Esophagus muscularis mucosa (tissue), 4 donors: ENCODE measurements at regions not wholly inside any gene's neighbourhood (a gene's known extent, or its start where the extent isn't known, plus 50 kb on each side); places are given as distances from the start of the nearest gene placed in this dataset.

Source experiments
- DNase-seq: peaks from one replicate; pipeline ENCODE4 v3.0.0-alpha.2; 2017; ENCODE audit errors: extremely low spot score
- H3K27ac ChIP-seq, 4 donors: fragments of 200-600 bp; sonication (generic); replicated peaks in 1 of 4; 1 replicate in 3 of 4; 2 replicates in 1 of 4; pipeline ENCODE4 v1.5.1; 2016 to 2019; ENCODE audit warnings: mild to moderate bottlenecking in 1 of 4
- H3K27me3 ChIP-seq, 4 donors: fragments of 200-600 bp; sonication (generic); one replicate each; pipeline versions ENCODE4 v1.5.1 to v1.6.0; 2016 to 2019
- H3K36me3 ChIP-seq, 4 donors: fragments of 200-600 bp; sonication (generic); one replicate each; pipeline ENCODE4 v1.5.1; 2016 to 2019
- H3K4me1 ChIP-seq, 4 donors: fragments of 200-600 bp; sonication (generic); one replicate each; pipeline ENCODE4 v1.5.1; 2016 to 2019
- H3K4me3 ChIP-seq, 4 donors: fragments of 200-600 bp; sonication (generic); 1 replicate in 2 of 4; 2 replicates in 2 of 4; pipeline ENCODE4 v1.5.1; 2016 to 2019; ENCODE audit warnings: mild to moderate bottlenecking in 4 of 4, moderate library complexity in 1 of 4
- H3K9me3 ChIP-seq, 4 donors: fragments of 200-600 bp; sonication (generic); 1 replicate in 3 of 4; 2 replicates in 1 of 4; pipeline ENCODE4 v1.5.1; 2016 to 2019
- EP300 ChIP-seq: sonication (generic); formaldehyde crosslinking; IDR thresholded peaks from one replicate; pipeline ENCODE4 v1.6.1; 2017; ENCODE audit warnings: antibody characterized with exemption
- POLR2A ChIP-seq: fragments of 450-650 bp; IDR thresholded peaks from one replicate; pipeline ENCODE4 v1.6.1; 2017; ENCODE audit warnings: antibody characterized with exemption, moderate library complexity, mild to moderate bottlenecking, low read depth
- POLR2AphosphoS5 ChIP-seq, 2 donors: sonication (generic); formaldehyde crosslinking; IDR thresholded peaks; one replicate each; pipeline ENCODE4 v1.6.1; 2017; ENCODE audit warnings: antibody characterized with exemption in 2 of 2
- WGBS: methylation state at CpG from one replicate; pipeline ENCODE4 v1.1.5; 2018; 5-methylcytosine and 5-hydroxymethylcytosine counted together
- intact Hi-C: fragments of 100-400 bp; cut with DNase I; formaldehyde crosslinking; loops from one replicate; pipeline ENCODE4 v1.15.1; 2023
- TF ChIP-seq, protein P1 (sequence below), 3 experiments: fragments of 200-600 bp in 2 of 3; fragments of 450-650 bp in 1 of 3; sonication (generic) in 2 of 3; IDR thresholded peaks; one replicate each; pipeline ENCODE4 v1.5.1; 2017 to 2019; ENCODE audit warnings: antibody characterized with exemption in 3 of 3, mild to moderate bottlenecking in 2 of 3, moderate library complexity in 1 of 3

DNA sequence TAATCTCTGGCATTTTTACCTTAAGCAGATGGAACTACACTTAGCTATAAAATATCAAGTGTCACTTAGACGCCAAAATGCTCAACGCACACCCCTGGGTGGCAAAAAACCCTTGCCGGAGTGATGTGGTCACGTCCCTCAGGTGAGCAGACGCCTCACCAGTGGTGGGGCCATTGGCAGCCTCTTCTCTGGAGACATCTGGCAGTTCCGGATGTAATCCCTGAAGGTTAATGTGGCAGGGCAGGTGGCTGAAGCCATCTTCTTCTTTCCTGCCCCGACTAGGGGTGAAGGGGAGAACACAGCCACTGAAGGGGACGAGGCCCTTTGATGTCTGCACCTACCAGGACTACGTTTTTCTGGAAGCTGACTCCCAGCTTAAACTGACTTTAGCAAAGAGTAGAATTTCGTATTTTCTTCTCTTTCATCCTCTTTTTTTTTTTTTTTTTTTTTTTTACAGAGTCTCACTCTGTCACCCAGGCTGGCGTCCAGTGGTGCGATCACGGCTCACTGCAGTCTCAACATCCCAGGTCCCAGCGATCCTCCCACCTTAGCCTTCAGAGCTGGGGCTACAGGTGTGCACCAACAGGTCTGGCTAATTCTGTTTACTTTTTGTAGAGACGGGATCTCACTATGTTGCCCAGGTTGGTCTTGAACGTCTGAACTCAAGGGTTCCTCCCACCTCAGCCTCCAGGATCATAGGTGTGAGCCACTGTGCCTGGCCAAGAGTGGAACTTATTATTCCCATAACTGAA, 152.1 kb downstream of the TTLL2 start:
- intact Hi-C loops = no loop called here

DNA sequence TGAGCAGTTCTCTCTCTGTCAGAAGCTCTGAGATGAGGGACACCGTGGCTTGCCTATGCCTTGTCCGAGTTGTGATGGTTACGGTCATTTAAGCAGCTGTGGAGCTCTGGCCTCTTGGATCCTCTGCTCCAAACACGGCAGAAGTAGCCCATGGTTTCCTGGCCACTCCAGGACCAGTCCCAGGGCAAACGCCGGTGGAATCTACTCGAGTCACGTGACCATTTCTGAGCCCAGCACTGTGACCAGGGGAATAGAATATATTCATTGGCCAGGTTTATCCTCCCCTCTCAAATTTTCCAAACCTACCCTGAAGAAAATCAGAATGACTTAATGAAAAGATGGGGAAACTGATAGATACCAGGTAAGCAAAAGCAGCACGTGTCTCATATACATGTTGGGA, 152.8 kb downstream of the TTLL2 start:
- TF ChIP-seq EP300 = no peak
- TF ChIP-seq POLR2AphosphoS5 (IDR thresholded peaks at IDR 0.05) = no peak
- TF ChIP-seq, protein P1, sequence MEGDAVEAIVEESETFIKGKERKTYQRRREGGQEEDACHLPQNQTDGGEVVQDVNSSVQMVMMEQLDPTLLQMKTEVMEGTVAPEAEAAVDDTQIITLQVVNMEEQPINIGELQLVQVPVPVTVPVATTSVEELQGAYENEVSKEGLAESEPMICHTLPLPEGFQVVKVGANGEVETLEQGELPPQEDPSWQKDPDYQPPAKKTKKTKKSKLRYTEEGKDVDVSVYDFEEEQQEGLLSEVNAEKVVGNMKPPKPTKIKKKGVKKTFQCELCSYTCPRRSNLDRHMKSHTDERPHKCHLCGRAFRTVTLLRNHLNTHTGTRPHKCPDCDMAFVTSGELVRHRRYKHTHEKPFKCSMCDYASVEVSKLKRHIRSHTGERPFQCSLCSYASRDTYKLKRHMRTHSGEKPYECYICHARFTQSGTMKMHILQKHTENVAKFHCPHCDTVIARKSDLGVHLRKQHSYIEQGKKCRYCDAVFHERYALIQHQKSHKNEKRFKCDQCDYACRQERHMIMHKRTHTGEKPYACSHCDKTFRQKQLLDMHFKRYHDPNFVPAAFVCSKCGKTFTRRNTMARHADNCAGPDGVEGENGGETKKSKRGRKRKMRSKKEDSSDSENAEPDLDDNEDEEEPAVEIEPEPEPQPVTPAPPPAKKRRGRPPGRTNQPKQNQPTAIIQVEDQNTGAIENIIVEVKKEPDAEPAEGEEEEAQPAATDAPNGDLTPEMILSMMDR (IDR thresholded peaks at IDR 0.05) = no peak
- no peak for TF ChIP-seq POLR2A
- Histone ChIP-seq H3K4me3 (no peak overlapping the region), H3K36me3 (no peaks in the 10 kb centered on the region), H3K27ac (no peak overlapping the region), H3K4me1 (peaks cover 10 to 14% (median 14%) of the 10 kb centered on the region in 4 donors), H3K9me3 (no peaks in the 10 kb centered on the region), H3K27me3 (no peaks in the 10 kb centered on the region)
- WGBS = 94% methylated on average over 4 of the region's 9 CpGs
- no peak for DNase-seq
- intact Hi-C loops = no loop called here

More for the DNA sequence above, 152.1 kb downstream of the TTLL2 start:
- DNase-seq = no peak
- peaks cover 10 to 14% (median 14%) of the 10 kb centered on the region in 4 donors for H3K4me1 ChIP-seq
- 85% methylated on average over 16 of the region's 16 CpGs for WGBS
- TF ChIP-seq EP300 (no peak), POLR2A (no peak), POLR2AphosphoS5 (IDR thresholded peaks at IDR 0.05) (no peak)
- TF ChIP-seq, protein P1 (IDR thresholded peaks at IDR 0.05) = no peak
- no peak overlapping the region for H3K27ac ChIP-seq
- no peaks in the 10 kb centered on the region for H3K27me3 ChIP-seq
- no peaks in the 10 kb centered on the region for H3K9me3 ChIP-seq
- no peak overlapping the region for H3K4me3 ChIP-seq
- H3K36me3 ChIP-seq = no peaks in the 10 kb centered on the region

DNA sequence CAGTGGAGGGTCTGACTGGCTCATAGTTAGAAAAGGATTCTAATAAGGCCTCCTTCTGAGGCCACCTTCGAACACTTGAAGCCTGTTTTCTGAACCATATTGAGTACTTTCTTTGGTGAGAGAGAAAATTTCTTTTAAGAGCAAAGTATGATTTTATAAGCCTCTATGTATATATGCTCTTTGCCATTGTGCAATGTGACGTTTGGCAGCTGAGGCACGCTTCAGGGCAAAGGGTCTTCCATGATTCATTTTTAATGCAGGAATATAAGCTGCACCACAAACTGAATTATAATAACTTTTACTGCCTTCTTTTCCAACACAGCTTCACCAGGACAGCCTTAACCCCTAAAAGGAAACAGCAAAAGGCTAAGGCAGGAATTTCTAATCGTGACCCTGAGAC, 154.4 kb downstream of the TTLL2 start:
- intact Hi-C loops = no loop called here
- TF ChIP-seq EP300 (no peak), POLR2AphosphoS5 (IDR thresholded peaks at IDR 0.05) (no peak), POLR2A (no peak)
- TF ChIP-seq, protein P1 (IDR thresholded peaks at IDR 0.05) = no peak
- 79% methylated on average over 4 of the region's 4 CpGs for whole genome bisulfite sequencing
- H3K4me3 ChIP-seq = no peak overlapping the region
- peaks cover 5 to 10% (median 8%) of the 10 kb centered on the region in 4 donors for H3K4me1 ChIP-seq
- H3K27me3 ChIP-seq = no peaks in the 10 kb centered on the region
- H3K27ac ChIP-seq = no peak overlapping the region
- H3K36me3 ChIP-seq = no peaks in the 10 kb centered on the region
- H3K9me3 ChIP-seq = no peaks in the 10 kb centered on the region
- no peak for DNase-seq

DNA sequence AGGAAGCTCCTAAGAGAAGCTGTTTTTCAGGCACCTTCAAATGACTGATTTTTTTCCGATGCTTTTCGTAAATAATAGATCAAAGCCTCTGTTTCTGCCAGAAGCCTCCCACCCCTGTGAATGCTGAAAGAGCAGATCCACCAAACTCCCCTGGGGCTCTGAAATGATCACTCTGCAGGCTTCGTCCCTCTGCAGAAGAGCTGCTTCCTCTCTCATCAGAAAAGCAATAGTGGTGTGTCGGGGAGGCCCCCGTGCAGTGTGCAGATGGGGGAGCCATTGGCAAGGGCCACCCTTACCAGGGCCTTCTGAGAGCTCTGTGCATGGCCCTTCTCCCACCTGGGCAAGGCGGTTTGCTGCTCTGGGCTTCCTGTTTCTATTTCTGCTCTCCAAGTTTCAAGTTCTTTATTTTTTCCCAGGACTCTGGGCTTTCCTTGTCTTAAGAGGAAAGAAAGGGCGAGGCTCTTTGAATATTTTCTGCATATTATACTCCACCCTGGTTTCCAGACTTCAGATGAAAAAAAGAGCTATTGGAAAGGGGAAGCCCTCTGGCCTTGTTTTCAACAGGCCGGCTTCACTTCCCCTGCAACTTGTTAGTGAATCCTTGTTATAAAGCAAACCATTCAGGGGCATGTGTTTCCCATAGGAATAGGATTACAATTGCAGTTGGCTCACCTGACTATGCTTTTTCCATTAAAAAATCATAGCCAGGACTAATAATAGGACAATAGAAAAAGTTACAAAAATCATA, 155.2 kb downstream of the TTLL2 start:
- Histone ChIP-seq H3K27ac (peak overlapping the region in 1 of 4 donors; percentile 20), H3K9me3 (no peaks in the 10 kb centered on the region), H3K27me3 (no peaks in the 10 kb centered on the region), H3K4me3 (no peak overlapping the region), H3K4me1 (peaks cover 5 to 10% (median 8%) of the 10 kb centered on the region in 4 donors), H3K36me3 (no peaks in the 10 kb centered on the region)
- TF ChIP-seq EP300 = no peak
- TF ChIP-seq POLR2AphosphoS5 (IDR thresholded peaks at IDR 0.05) = no peak
- TF ChIP-seq, protein P1 (IDR thresholded peaks at IDR 0.05) = no peak
- no peak for TF ChIP-seq POLR2A
- WGBS = 46% methylated on average over 8 of the region's 8 CpGs
- intact Hi-C loops = loop anchor here (5.0 kb wide), 1 partner anchor 417 kb away; no protein-coding TSS in a partner anchor
- DNase-seq = no peak
